Vagina (tissue), 2 donors: ENCODE measurements at regions not wholly inside any gene's neighbourhood (a gene's known extent, or its start where the extent isn't known, plus 50 kb on each side); places are given as distances from the start of the nearest gene placed in this dataset.

ENCODE experiments used
- DNase-seq, 2 donors: peaks; one replicate each; pipeline ENCODE4 v3.0.0-alpha.2; 2017; ENCODE audit errors: extremely low spot score in 2 of 2
- H3K27ac ChIP-seq: fragments of 200-600 bp; sonication (generic); one replicate; pipeline ENCODE4 v1.5.1; 2019
- H3K27me3 ChIP-seq: fragments of 200-600 bp; sonication (generic); one replicate; pipeline ENCODE4 v1.5.1; 2019
- H3K36me3 ChIP-seq, 2 donors: fragments of 200-600 bp; sonication (generic); one replicate each; pipeline ENCODE4 v1.5.1; 2017 to 2019
- H3K4me1 ChIP-seq: fragments of 200-600 bp; sonication (generic); one replicate; pipeline ENCODE4 v1.5.1; 2019
- H3K4me3 ChIP-seq, 2 donors: fragments of 200-600 bp; sonication (generic); 1 replicate in 1 of 2; 2 replicates in 1 of 2; pipeline ENCODE4 v1.5.1; 2016 to 2019
- H3K9me3 ChIP-seq: fragments of 200-600 bp; sonication (generic); one replicate; pipeline ENCODE4 v1.5.1; 2019
- CTCF ChIP-seq, 3 experiments: fragments of 450-650 bp in 2 of 3; fragments of 200-600 bp in 1 of 3; sonication (generic) in 1 of 3; IDR thresholded peaks; one replicate each; pipeline ENCODE4 v1.5.1; 2017 to 2019; ENCODE audit warnings: antibody characterized with exemption in 3 of 3, mild to moderate bottlenecking in 2 of 3, moderate library complexity in 2 of 3
- POLR2A ChIP-seq, 2 donors: fragments of 450-650 bp; IDR thresholded peaks; one replicate each; pipeline ENCODE4 v1.6.1; 2017; ENCODE audit warnings: antibody characterized with exemption in 2 of 2, mild to moderate bottlenecking in 2 of 2, moderate library complexity in 2 of 2
- POLR2AphosphoS5 ChIP-seq, 2 donors: sonication (generic); formaldehyde crosslinking; IDR thresholded peaks; one replicate each; pipeline ENCODE4 v1.9.0; 2017; ENCODE audit warnings: antibody characterized with exemption in 2 of 2, mild to moderate bottlenecking in 2 of 2, low read depth in 1 of 2; ENCODE audit not compliant: insufficient read depth in 1 of 2
- intact Hi-C: fragments of 100-400 bp; cut with DNase I; formaldehyde crosslinking; loops from one replicate; pipeline ENCODE4 v1.15.1; 2023

- H3K9me3 ChIP-seq, result no peaks in the 10 kb centered on the region
- H3K36me3 ChIP-seq, result no peaks in the 10 kb centered on the region
- DNase-seq, result no peak
- H3K4me1 ChIP-seq, result peaks cover 39% of the 10 kb centered on the region
- H3K27ac ChIP-seq, result no peak overlapping the region
- intact Hi-C loops, result no loop called here
- H3K27me3 ChIP-seq, result no peaks in the 10 kb centered on the region
- TF ChIP-seq POLR2AphosphoS5 (IDR thresholded peaks at IDR 0.05; ENCODE audit: insufficient read depth in 1 of 2, low read depth in 1 of 2) (no peak), CTCF (IDR thresholded peaks at IDR 0.05) (no peak), POLR2A (IDR thresholded peaks at IDR 0.05) (no peak)
- H3K4me3 ChIP-seq, result no peak overlapping the region
Observed at GRCh38 chr5:68382640-68383039, 167.1 kb downstream of the PIK3R1 start.

- no peak for DNase-seq
- Histone ChIP-seq H3K27ac (no peak overlapping the region), H3K9me3 (no peaks in the 10 kb centered on the region), H3K4me1 (peaks cover 32% of the 10 kb centered on the region), H3K4me3 (no peak overlapping the region), H3K27me3 (no peaks in the 10 kb centered on the region), H3K36me3 (no peaks in the 10 kb centered on the region)
- TF ChIP-seq POLR2AphosphoS5 (IDR thresholded peaks at IDR 0.05; ENCODE audit: insufficient read depth in 1 of 2, low read depth in 1 of 2) (no peak), POLR2A (IDR thresholded peaks at IDR 0.05) (no peak)
- intact Hi-C loops, result no loop called here
Observed at GRCh38 chr5:68383888-68384310, 168.3 kb downstream of the PIK3R1 start.

- DNase-seq, result no peak
- TF ChIP-seq CTCF (IDR thresholded peaks at IDR 0.05) (no peak), POLR2AphosphoS5 (IDR thresholded peaks at IDR 0.05; ENCODE audit: insufficient read depth in 1 of 2, low read depth in 1 of 2) (no peak), POLR2A (IDR thresholded peaks at IDR 0.05) (no peak)
- intact Hi-C loops, result no loop called here
Observed at GRCh38 chr5:68384936-68385594, 169.5 kb downstream of the PIK3R1 start.

GRCh38 chr5:68385936-68386335 is 170.4 kb downstream of the PIK3R1 start:
- H3K27ac ChIP-seq, result no peak overlapping the region
- no peak for DNase-seq
- no peaks in the 10 kb centered on the region for H3K9me3 ChIP-seq
- intact Hi-C loops, result no loop called here
- peaks cover 12% of the 10 kb centered on the region for H3K4me1 ChIP-seq
- TF ChIP-seq POLR2AphosphoS5 (IDR thresholded peaks at IDR 0.05; ENCODE audit: insufficient read depth in 1 of 2, low read depth in 1 of 2), result no peak
- TF ChIP-seq POLR2A (IDR thresholded peaks at IDR 0.05), result no peak
- TF ChIP-seq CTCF (IDR thresholded peaks at IDR 0.05), result no peak
- no peaks in the 10 kb centered on the region for H3K27me3 ChIP-seq
- no peak overlapping the region for H3K4me3 ChIP-seq
- H3K36me3 ChIP-seq, result no peaks in the 10 kb centered on the region

More at GRCh38 chr5:68384936-68385594, 169.5 kb downstream of the PIK3R1 start:
- Histone ChIP-seq H3K27me3 (no peaks in the 10 kb centered on the region), H3K27ac (no peak overlapping the region), H3K4me1 (peaks cover 20% of the 10 kb centered on the region), H3K4me3 (no peak overlapping the region), H3K9me3 (no peaks in the 10 kb centered on the region), H3K36me3 (no peaks in the 10 kb centered on the region)

- DNase-seq, result no peak
- no peak for TF ChIP-seq CTCF (IDR thresholded peaks at IDR 0.05)
- TF ChIP-seq POLR2AphosphoS5 (IDR thresholded peaks at IDR 0.05; ENCODE audit: insufficient read depth in 1 of 2, low read depth in 1 of 2), result no peak
- TF ChIP-seq POLR2A (IDR thresholded peaks at IDR 0.05), result no peak
- H3K36me3 ChIP-seq, result no peaks in the 10 kb centered on the region
- no peaks in the 10 kb centered on the region for H3K27me3 ChIP-seq
- H3K9me3 ChIP-seq, result no peaks in the 10 kb centered on the region
- intact Hi-C loops, result no loop called here
- no peaks in the 10 kb centered on the region for H3K4me1 ChIP-seq
- H3K4me3 ChIP-seq, result no peak overlapping the region
- no peak overlapping the region for H3K27ac ChIP-seq
Observed at GRCh38 chr5:68387074-68387796, 171.7 kb downstream of the PIK3R1 start.
